Type B pancreatic cell (in vitro differentiated cells): ENCODE measurements at regions not wholly inside any gene's neighbourhood (a gene's known extent, or its start where the extent isn't known, plus 50 kb on each side); places are given as distances from the start of the nearest gene placed in this dataset.

ENCODE experiments used
- DNase-seq: peaks from one replicate; pipeline ENCODE4 v3.0.0; 2021; ENCODE audit warnings: mixed read lengths; ENCODE audit not compliant: unreplicated experiment; ENCODE audit errors: extremely low spot score
- H3K27ac Mint-ChIP-seq: 2 replicates; pipeline ENCODE4 v1.8.0; 2021; ENCODE audit warnings: mild to moderate bottlenecking, mixed read lengths
- H3K27me3 Mint-ChIP-seq: 2 replicates; pipeline ENCODE4 v1.8.0; 2021; ENCODE audit warnings: mixed read lengths
- H3K36me3 Mint-ChIP-seq: 2 replicates; pipeline ENCODE4 v1.8.0; 2021; ENCODE audit warnings: mixed read lengths
- H3K4me1 Mint-ChIP-seq: one replicate; pipeline ENCODE4 v1.8.0; 2021; ENCODE audit warnings: mixed read lengths; ENCODE audit not compliant: unreplicated experiment
- H3K4me3 Mint-ChIP-seq: 2 replicates; pipeline ENCODE4 v1.8.0; 2021; ENCODE audit warnings: mild to moderate bottlenecking, mixed read lengths
- H3K9me3 Mint-ChIP-seq: 2 replicates; pipeline ENCODE4 v1.8.0; 2021; ENCODE audit warnings: mixed read lengths
- CTCF ChIP-seq: fragments of 200-600 bp; sonication (generic); conservative IDR thresholded peaks from 2 replicates; pipeline ENCODE4 v1.5.0; 2021; ENCODE audit warnings: antibody characterized with exemption, mild to moderate bottlenecking

- Mint-ChIP-seq H3K4me1 (no peaks in the 10 kb centered on the region), H3K36me3 (no peaks in the 10 kb centered on the region), H3K4me3 (no peak overlapping the region), H3K27me3 (no peaks in the 10 kb centered on the region), H3K9me3 (no peaks in the 10 kb centered on the region), H3K27ac (no peak overlapping the region)
- TF ChIP-seq CTCF = no peak
- no peak for DNase-seq
Measured at GRCh38 chr13:47184321-47184720, 287.5 kb upstream of the HTR2A start.

GRCh38 chr13:47179321-47179720 is 282.5 kb upstream of the HTR2A start:
- H3K4me3 Mint-ChIP-seq = no peak overlapping the region
- no peaks in the 10 kb centered on the region for H3K27me3 Mint-ChIP-seq
- TF ChIP-seq CTCF = no peak
- H3K27ac Mint-ChIP-seq = no peak overlapping the region
- DNase-seq = no peak
- H3K9me3 Mint-ChIP-seq = no peaks in the 10 kb centered on the region
- H3K36me3 Mint-ChIP-seq = no peaks in the 10 kb centered on the region
- H3K4me1 Mint-ChIP-seq = peaks cover 6% of the 10 kb centered on the region

GRCh38 chr13:47178090-47178950 is 281.5 kb upstream of the HTR2A start:
- Mint-ChIP-seq H3K27me3 (no peaks in the 10 kb centered on the region), H3K4me1 (peaks cover 6% of the 10 kb centered on the region), H3K27ac (no peak overlapping the region), H3K36me3 (no peaks in the 10 kb centered on the region), H3K4me3 (no peak overlapping the region), H3K9me3 (no peaks in the 10 kb centered on the region)
- no peak for TF ChIP-seq CTCF
- DNase-seq = no peak

- Mint-ChIP-seq H3K4me3 (no peak overlapping the region), H3K9me3 (no peaks in the 10 kb centered on the region), H3K4me1 (peaks cover 6% of the 10 kb centered on the region), H3K36me3 (no peaks in the 10 kb centered on the region), H3K27ac (no peak overlapping the region), H3K27me3 (no peaks in the 10 kb centered on the region)
- no peak for DNase-seq
- no peak for TF ChIP-seq CTCF
Measured at GRCh38 chr13:47175172-47175866, 278.5 kb upstream of the HTR2A start.

GRCh38 chr13:47170971-47171370 is 274.1 kb upstream of the HTR2A start:
- Mint-ChIP-seq H3K9me3 (no peaks in the 10 kb centered on the region), H3K4me3 (no peak overlapping the region), H3K27ac (no peak overlapping the region), H3K4me1 (peaks cover 19% of the 10 kb centered on the region), H3K36me3 (no peaks in the 10 kb centered on the region), H3K27me3 (no peaks in the 10 kb centered on the region)
- DNase-seq = no peak
- TF ChIP-seq CTCF = no peak
